ENCODE measurements at regions not wholly inside any gene's neighbourhood (a gene's known extent, or its start where the extent isn't known, plus 50 kb on each side); places are given as distances from the start of the nearest gene placed in this dataset.

- TF ChIP-seq CTCF (IDR thresholded peaks at IDR 0.05) = no peak
- Histone ChIP-seq H3K9me3 (no peaks in the 10 kb centered on the region), H3K36me3 (no peaks in the 10 kb centered on the region), H3K9ac (ENCODE audit: low read depth in 2 of 2, low read length in 2 of 2) (no peak overlapping the region), H3K4me3 (no peak overlapping the region), H3K4me1 (peaks cover 7% of the 10 kb centered on the region), H3K27me3 (no peaks in the 10 kb centered on the region), H3K27ac (no peak overlapping the region)
- intact Hi-C loops (cut with DNase I) = no loop called here
- DNase-seq = peak; percentile 40
Observed at GRCh38 chr13:80011448-80012212, 329.3 kb downstream of the SPRY2 start.

GRCh38 chr13:80010846-80011245, 330.1 kb downstream of the SPRY2 start:
- intact Hi-C loops (cut with DNase I) = no loop called here
- no peaks in the 10 kb centered on the region for H3K9me3 ChIP-seq
- no peak for TF ChIP-seq CTCF (IDR thresholded peaks at IDR 0.05)
- no peak overlapping the region for H3K27ac ChIP-seq
- H3K9ac ChIP-seq (ENCODE audit: low read depth in 2 of 2, low read length in 2 of 2) = no peak overlapping the region
- H3K36me3 ChIP-seq = no peaks in the 10 kb centered on the region
- H3K4me1 ChIP-seq = peaks cover 7% of the 10 kb centered on the region
- DNase-seq = no peak
- no peak overlapping the region for H3K4me3 ChIP-seq
- no peaks in the 10 kb centered on the region for H3K27me3 ChIP-seq

- intact Hi-C loops (cut with DNase I) = no loop called here
- H3K36me3 ChIP-seq = no peaks in the 10 kb centered on the region
- no peak for TF ChIP-seq CTCF (IDR thresholded peaks at IDR 0.05)
- no peaks in the 10 kb centered on the region for H3K9me3 ChIP-seq
- H3K9ac ChIP-seq (ENCODE audit: low read depth in 2 of 2, low read length in 2 of 2) = no peak overlapping the region
- H3K4me3 ChIP-seq = no peak overlapping the region
- no peaks in the 10 kb centered on the region for H3K27me3 ChIP-seq
- no peak overlapping the region for H3K27ac ChIP-seq
- peaks cover 7% of the 10 kb centered on the region for H3K4me1 ChIP-seq
- no peak for DNase-seq
Observed at GRCh38 chr13:80010286-80010831, 330.6 kb downstream of the SPRY2 start.

- Histone ChIP-seq H3K4me1 (peaks cover 7% of the 10 kb centered on the region), H3K27ac (no peak overlapping the region), H3K9ac (ENCODE audit: low read depth in 2 of 2, low read length in 2 of 2) (no peak overlapping the region), H3K27me3 (no peaks in the 10 kb centered on the region), H3K4me3 (no peak overlapping the region), H3K9me3 (no peaks in the 10 kb centered on the region), H3K36me3 (no peaks in the 10 kb centered on the region)
- no peak for TF ChIP-seq CTCF (IDR thresholded peaks at IDR 0.05)
- no peak for DNase-seq
- intact Hi-C loops (cut with DNase I) = no loop called here
Observed at GRCh38 chr13:80009760-80010159, 331.2 kb downstream of the SPRY2 start.

GRCh38 chr13:80006940-80007339, 334.0 kb downstream of the SPRY2 start:
- H3K9ac ChIP-seq (ENCODE audit: low read depth in 2 of 2, low read length in 2 of 2) = no peak overlapping the region
- no peak for TF ChIP-seq CTCF (IDR thresholded peaks at IDR 0.05)
- H3K36me3 ChIP-seq = no peaks in the 10 kb centered on the region
- peaks cover 7% of the 10 kb centered on the region for H3K4me1 ChIP-seq
- intact Hi-C loops (cut with DNase I) = no loop called here
- no peak overlapping the region for H3K27ac ChIP-seq
- no peaks in the 10 kb centered on the region for H3K9me3 ChIP-seq
- DNase-seq = no peak
- H3K4me3 ChIP-seq = no peak overlapping the region
- H3K27me3 ChIP-seq = no peaks in the 10 kb centered on the region

Data from colonic mucosa (tissue), 4 donors.